ENCODE measurements at regions not wholly inside any gene's neighbourhood (a gene's known extent, or its start where the extent isn't known, plus 50 kb on each side); places are given as distances from the start of the nearest gene placed in this dataset.

DNA sequence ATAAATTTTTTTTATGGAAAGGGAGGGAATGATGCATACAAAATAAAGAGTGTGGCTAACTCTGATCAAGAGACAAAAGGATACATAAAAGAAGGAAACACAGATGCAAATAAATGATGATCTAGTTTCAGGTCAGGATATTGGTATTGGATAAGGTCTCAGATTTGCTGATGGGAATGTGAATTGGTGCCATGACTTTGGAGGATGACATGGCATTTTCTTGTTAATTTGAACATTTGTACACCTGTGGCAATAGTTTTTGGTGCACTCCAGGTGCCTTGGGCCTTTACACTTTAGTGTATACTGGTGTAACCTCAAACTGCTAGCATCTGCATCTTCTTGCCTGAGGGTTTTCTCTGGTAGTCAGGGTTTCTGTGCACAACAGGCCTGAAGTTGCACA lies 279.3 kb downstream of the TMEM121 start:
- DNase-seq (ENCODE audit: low spot score) = no peak
- TF ChIP-seq, protein P1, sequence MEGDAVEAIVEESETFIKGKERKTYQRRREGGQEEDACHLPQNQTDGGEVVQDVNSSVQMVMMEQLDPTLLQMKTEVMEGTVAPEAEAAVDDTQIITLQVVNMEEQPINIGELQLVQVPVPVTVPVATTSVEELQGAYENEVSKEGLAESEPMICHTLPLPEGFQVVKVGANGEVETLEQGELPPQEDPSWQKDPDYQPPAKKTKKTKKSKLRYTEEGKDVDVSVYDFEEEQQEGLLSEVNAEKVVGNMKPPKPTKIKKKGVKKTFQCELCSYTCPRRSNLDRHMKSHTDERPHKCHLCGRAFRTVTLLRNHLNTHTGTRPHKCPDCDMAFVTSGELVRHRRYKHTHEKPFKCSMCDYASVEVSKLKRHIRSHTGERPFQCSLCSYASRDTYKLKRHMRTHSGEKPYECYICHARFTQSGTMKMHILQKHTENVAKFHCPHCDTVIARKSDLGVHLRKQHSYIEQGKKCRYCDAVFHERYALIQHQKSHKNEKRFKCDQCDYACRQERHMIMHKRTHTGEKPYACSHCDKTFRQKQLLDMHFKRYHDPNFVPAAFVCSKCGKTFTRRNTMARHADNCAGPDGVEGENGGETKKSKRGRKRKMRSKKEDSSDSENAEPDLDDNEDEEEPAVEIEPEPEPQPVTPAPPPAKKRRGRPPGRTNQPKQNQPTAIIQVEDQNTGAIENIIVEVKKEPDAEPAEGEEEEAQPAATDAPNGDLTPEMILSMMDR (IDR thresholded peaks at IDR 0.05; ENCODE audit: extremely low read depth, missing control alignments) = no peak

DNA sequence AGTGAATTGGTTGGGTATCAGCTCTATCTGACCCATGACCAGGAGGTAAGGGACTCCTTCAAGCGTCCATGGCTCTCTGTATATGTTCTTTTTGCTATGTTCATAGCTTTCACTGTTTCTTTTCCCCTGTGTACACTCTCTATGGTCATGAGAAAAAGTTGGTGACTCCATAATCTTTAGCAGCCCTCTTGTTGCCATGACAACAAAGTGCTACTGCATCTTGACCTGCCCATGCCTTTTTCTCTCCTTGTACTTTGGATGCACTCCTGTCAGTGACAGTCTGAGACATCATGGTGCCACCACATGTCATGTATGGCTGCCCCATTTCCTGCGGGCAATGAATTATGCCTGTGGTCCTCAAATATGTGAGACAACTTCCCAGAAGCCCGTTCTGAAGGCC lies 280.2 kb downstream of the TMEM121 start:
- TF ChIP-seq, protein P1 (IDR thresholded peaks at IDR 0.05; ENCODE audit: extremely low read depth, missing control alignments) = no peak
- DNase-seq (ENCODE audit: low spot score) = no peak

DNA sequence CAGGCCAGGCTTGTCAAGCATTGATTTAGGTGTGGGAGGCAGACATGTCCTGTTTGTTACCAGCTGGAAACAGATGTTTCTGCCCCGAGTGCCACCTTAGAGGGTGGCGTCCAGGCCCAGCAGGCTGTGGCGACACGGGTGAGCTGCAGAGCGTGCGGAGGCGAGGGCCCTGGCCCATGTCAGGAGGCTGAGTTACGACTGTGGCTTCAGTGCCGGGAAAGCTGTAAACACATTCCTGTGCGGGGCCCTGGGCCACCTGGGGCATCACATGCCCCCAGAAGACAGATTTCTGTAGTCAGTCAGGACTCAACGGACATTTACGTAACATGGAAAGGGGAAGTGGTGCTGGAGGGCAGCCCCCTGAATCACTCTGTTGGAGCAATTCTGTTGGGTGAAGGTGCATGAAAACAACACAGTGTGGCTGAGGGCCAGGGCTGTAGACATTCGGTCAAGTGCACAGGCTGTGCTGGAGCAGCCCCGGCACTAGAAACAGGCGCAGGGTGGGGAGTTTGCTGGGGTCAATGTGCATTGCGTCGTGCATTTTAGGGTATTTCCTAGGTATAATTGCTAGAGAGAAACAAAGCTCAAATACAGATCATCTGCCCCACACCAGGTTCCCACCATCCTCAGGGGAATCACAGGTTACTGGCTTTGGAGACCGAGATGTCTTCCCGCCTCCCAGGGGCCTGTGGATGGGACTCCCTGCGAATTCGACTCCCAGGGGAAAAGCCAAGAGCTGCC lies 291.8 kb downstream of the TMEM121 start:
- TF ChIP-seq, protein P1 (IDR thresholded peaks at IDR 0.05; ENCODE audit: extremely low read depth, missing control alignments) = no peak
- DNase-seq (ENCODE audit: low spot score) = peak; percentile 14

DNA sequence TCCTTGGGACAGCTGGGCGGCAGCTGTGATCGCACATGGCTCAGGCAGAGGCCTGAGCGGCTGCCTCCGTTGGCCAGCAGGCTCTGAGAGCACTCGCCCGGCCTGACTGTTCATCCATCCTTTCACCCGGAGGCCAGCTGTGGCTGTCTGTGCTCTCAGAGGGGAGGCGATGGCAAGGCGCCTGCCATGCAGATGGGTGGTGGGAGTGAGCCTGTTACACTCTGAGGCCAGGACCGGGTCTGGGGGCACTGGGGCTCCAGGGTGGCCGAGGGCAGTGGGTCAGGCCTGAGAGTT lies 292.3 kb downstream of the TMEM121 start:
- DNase-seq (ENCODE audit: low spot score) = peak; percentile 11
- TF ChIP-seq, protein P1 (IDR thresholded peaks at IDR 0.05; ENCODE audit: extremely low read depth, missing control alignments) = no peak

DNA sequence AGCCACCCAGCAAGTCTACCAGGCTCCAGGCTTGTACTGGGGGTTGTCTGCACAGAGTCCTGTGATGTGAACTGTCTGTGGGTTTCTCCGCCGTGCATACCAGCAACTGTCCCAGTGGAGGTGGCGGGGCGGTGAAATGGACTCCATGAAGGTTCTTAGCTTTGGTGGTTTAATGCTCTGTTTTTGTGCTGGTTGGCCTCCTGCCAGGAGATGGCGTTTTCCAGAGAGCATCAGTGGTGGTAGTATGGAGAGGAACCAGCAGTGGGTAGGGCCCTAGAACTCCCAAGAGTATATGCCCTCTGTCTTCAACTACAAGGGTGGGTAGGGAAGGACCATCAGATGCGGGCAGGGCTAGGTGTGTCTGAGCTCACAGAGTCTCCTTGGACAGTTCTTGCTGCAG lies 303.8 kb downstream of the TMEM121 start:
- TF ChIP-seq, protein P1 (IDR thresholded peaks at IDR 0.05; ENCODE audit: extremely low read depth, missing control alignments) = no peak
- DNase-seq (ENCODE audit: low spot score) = no peak

DNA sequence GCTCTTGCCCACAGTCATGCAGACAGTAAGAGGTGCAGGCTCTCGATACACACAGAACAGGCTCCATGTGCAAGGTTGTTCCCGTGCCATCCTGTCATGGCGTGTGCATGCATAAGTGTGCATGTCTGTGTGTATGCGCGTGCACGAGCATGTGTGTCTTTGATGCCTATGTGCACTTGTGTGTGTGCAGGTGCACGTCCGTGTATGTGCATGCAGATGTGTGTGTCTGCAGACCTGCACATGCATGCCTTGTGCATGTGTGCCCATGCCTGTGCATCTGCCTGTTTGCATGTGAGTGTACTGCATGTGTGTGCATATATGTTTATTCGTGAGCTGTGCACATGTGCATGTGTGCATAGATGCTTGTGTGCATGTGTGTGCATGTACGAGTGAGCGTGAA lies 309.8 kb downstream of the TMEM121 start:
- TF ChIP-seq, protein P1 (IDR thresholded peaks at IDR 0.05; ENCODE audit: extremely low read depth, missing control alignments) = no peak

DNA sequence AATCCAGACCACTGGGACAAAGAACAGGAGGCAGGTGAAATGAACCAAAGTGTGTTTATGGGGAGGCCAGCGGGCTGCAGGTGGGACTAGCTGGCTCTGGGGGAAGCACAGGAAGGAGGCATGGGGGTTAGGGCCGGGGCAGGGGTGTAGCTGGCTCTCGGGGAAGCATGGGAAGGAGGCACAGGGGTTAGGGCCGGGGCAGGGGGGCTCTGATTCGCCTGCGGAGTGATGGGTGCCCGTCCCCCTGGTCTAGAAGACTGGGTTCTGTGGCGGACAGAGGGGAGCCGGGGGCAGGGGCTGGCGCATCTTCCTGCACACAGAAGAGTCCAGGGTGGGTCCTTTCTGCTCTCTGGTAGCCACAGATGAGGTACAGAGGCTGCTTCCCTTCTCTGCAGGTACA lies 310.3 kb downstream of the TMEM121 start:
- TF ChIP-seq, protein P1 (IDR thresholded peaks at IDR 0.05; ENCODE audit: extremely low read depth, missing control alignments) = no peak
- no peak for DNase-seq (ENCODE audit: low spot score)

More for the DNA sequence above, 309.8 kb downstream of the TMEM121 start:
- no peak for DNase-seq (ENCODE audit: low spot score)

Measured in GM20000 (cell line).